ENCODE measurements at regions not wholly inside any gene's neighbourhood (a gene's known extent, or its start where the extent isn't known, plus 50 kb on each side); places are given as distances from the start of the nearest gene placed in this dataset.

DNA sequence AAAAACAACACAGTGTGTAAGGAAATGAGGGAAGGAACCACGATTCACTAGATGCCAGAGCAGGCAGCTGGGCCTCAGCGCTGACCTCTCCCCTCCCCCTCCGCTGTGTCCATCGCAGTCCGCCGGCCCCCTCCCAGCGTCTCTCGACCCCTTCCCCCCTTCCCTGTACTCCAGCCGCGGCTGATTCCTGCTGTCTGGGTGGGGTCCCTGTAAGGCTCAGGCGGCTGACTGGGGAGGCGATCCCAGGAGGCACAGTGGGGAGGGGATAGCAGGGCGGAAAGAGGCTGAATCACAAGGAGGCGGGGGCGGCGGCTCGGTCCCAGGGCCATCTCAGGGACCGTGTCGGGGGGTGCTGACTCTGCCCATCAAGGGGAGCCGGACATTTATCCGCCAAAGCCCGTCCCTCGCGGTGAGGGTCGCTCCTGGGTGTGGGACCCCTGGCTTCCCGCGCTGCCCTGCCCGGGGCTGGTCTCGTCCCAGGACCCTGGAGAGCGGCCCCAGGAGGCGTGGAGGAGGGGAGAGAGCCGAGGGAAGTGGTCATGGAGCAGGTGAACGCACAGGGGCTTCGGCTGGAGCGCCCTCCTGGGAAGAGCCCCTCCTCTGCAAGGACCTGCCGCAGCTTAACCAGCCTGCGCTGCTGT is 241.9 kb downstream of the PTPRU start (continued):
- TF ChIP-seq, protein P1, sequence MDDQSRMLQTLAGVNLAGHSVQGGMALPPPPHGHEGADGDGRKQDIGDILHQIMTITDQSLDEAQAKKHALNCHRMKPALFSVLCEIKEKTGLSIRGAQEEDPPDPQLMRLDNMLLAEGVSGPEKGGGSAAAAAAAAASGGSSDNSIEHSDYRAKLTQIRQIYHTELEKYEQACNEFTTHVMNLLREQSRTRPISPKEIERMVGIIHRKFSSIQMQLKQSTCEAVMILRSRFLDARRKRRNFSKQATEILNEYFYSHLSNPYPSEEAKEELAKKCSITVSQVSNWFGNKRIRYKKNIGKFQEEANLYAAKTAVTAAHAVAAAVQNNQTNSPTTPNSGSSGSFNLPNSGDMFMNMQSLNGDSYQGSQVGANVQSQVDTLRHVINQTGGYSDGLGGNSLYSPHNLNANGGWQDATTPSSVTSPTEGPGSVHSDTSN (CRISPR knock-in tag; IDR thresholded peaks at IDR 0.05; ENCODE audit: borderline replicate concordance), result no peak
- TF ChIP-seq CEBPG (CRISPR knock-in tag; IDR thresholded peaks at IDR 0.05), result no peak

DNA sequence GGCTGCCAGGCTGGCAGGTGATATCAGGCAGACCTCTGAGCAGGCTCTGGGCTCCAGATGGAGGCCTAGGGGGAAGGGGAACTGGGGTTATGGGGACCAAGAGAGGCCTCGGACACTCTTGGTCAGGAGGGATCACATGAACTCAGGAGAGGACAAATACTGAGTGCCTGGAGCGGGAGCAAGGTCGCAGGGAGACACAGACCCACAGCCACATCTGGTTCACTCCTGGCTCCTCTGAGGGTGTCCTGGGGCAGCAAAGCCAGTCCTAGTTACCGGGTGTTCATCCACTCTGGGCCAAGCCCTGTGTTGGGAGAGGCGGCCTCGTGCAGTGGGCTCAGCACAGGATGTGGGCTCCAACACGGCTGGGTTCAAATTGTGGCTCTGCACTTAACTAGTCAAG is 239.0 kb downstream of the PTPRU start:
- intact Hi-C loops (cut with micrococcal nuclease; ENCODE audit: unreplicated experiment) (no loop called here), in situ Hi-C loops (cut with HindIII; ENCODE audit: extremely low pct_ligation_motif_present, low pct_unique_long_range_greater_than_20kb) (no loop called here)
- ChIA-PET POLR2A (no interaction called here), CTCF (ENCODE audit: low intra/inter-chr PET ratio, low total read pairs) (no interaction called here)
- Histone ChIP-seq H3K4me1 (ENCODE audit: insufficient read depth, low read length) (peaks cover 55% of the 10 kb centered on the region), H3K4me2 (ENCODE audit: low read depth, low read length) (no peak overlapping the region), H3K27me3 (ENCODE audit: control insufficient read depth in 1 of 2, insufficient read depth in 2 of 2, low read length in 2 of 2) (no peaks in the 10 kb centered on the region), H2AFZ (ENCODE audit: low read length) (no peak overlapping the region), H3K9ac (ENCODE audit: insufficient read depth, low read depth, low read length) (no peak overlapping the region), H3K36me3 (replicated peaks in 1 of 2; ENCODE audit: control insufficient read depth in 1 of 2, insufficient read depth in 2 of 2, low read length in 2 of 2) (no peaks in the 10 kb centered on the region), H3K27ac (ENCODE audit: extremely low read length, insufficient read depth, low read length) (no peak overlapping the region), H3K79me2 (ENCODE audit: insufficient read depth, low read length) (no peaks in the 10 kb centered on the region), H4K20me1 (ENCODE audit: insufficient read depth, low read length) (no peaks in the 10 kb centered on the region), H3K9me3 (ENCODE audit: low read length) (no peaks in the 10 kb centered on the region), H3K4me3 (replicated peaks in 1 of 3; ENCODE audit: insufficient read depth in 1 of 3, low read depth in 2 of 3, low read length in 3 of 3) (no peak overlapping the region)
- FAIRE-seq, result no peak
- TF ChIP-seq SIN3A (IDR thresholded peaks at IDR 0.05; ENCODE audit: borderline replicate concordance, low read depth, low read length) (no peak), TBX2 (CRISPR knock-in tag; IDR thresholded peaks at IDR 0.05; ENCODE audit: borderline replicate concordance) (no peak), ZNF264 (CRISPR knock-in tag; IDR thresholded peaks at IDR 0.05) (no peak), ZNF724P (CRISPR knock-in tag; IDR thresholded peaks at IDR 0.05; ENCODE audit: borderline replicate concordance) (no peak), ZNF678 (CRISPR knock-in tag; IDR thresholded peaks at IDR 0.05) (no peak), HMG20A (CRISPR knock-in tag; IDR thresholded peaks at IDR 0.05; ENCODE audit: borderline replicate concordance) (no peak)
- 24% methylated on average over 3 of the region's 7 CpGs for WGBS (ENCODE audit: low lambda C conversion rate)
- DNase-seq (ENCODE audit: low spot score), result no peak
- no TSS peak for BruUV-seq (replicated peaks)
- ATAC-seq, result no peak
